Mucosa of descending colon (tissue), 3 donors: ENCODE measurements at regions not wholly inside any gene's neighbourhood (a gene's known extent, or its start where the extent isn't known, plus 50 kb on each side); places are given as distances from the start of the nearest gene placed in this dataset.

Source experiments
- ATAC-seq: fragments of 200-7000 bp; cut with Tn5 transposase; one replicate; pipeline ENCODE4 v1.9.1; 2020; ENCODE audit warnings: mild to moderate bottlenecking, moderate library complexity
- DNase-seq, 3 donors: peaks; one replicate each; pipeline ENCODE4 v3.0.0-alpha.2; 2020
- H3K36me3 ChIP-seq: fragments of 200-600 bp; one replicate; pipeline ENCODE4 v1.8.0; 2021; ENCODE audit warnings: low read depth, mild to moderate bottlenecking
- H3K4me1 ChIP-seq: fragments of 200-600 bp; one replicate; pipeline ENCODE4 v1.8.0; 2021; ENCODE audit warnings: low read depth, mild to moderate bottlenecking
- H3K4me3 ChIP-seq: fragments of 200-600 bp; one replicate; pipeline ENCODE4 v1.8.0; 2021; ENCODE audit warnings: mild to moderate bottlenecking
- H3K9me3 ChIP-seq: fragments of 200-600 bp; one replicate; pipeline ENCODE4 v1.8.0; 2021; ENCODE audit warnings: mild to moderate bottlenecking
- CTCF ChIP-seq: fragments of 200-600 bp; IDR thresholded peaks from one replicate; pipeline ENCODE4 v1.8.0; 2022; ENCODE audit warnings: antibody characterized with exemption, mild to moderate bottlenecking
- intact Hi-C, 2 donors: fragments of 100-400 bp; cut with DNase I in 1 of 2; cut with micrococcal nuclease in 1 of 2; formaldehyde crosslinking; loops; one replicate each; pipeline versions ENCODE4 v1.11.0 to v1.11.1; 2022; cut with DNase I, micrococcal nuclease
- donor health status: DM: no; HTN: no; CAD: no; lungs with moderate emphysema.
- donor health status: DM: no; HTN: no; CAD: no.
- donor health status: DM: no; HTN: yes; CAD: no.

DNA sequence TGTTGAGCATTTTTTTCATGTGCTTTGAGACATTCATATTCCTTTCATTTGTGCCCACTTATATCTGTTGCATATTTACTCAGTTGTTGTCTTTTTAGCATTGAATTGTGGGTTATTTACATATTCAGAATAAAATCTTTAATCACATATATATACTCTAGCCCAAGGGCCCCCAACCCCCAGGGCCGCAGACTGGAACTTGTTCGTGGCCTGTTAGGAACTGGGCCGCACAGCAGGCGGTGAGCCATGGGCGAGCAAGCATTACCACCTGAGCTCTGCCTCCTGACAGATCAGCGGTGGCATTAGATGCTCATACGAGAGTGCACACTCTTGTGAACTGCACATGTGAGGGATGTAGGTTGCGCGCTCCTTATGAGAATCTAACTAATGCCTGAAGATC lies 480.6 kb downstream of the KCTD8 start:
- no peaks in the 10 kb centered on the region for H3K4me1 ChIP-seq
- intact Hi-C loops, result no loop called here
- ATAC-seq (no peak), DNase-seq (no peak)
- H3K36me3 ChIP-seq, result no peaks in the 10 kb centered on the region
- peaks cover 33% of the 10 kb centered on the region for H3K9me3 ChIP-seq
- no peak for TF ChIP-seq CTCF
- H3K4me3 ChIP-seq, result no peak overlapping the region

- H3K9me3 ChIP-seq, result peaks cover 21% of the 10 kb centered on the region
- intact Hi-C loops, result no loop called here
- DNase-seq, result no peak
- H3K36me3 ChIP-seq, result no peaks in the 10 kb centered on the region
- TF ChIP-seq CTCF, result no peak
- no peak overlapping the region for H3K4me3 ChIP-seq
- ATAC-seq, result no peak
- H3K4me1 ChIP-seq, result no peaks in the 10 kb centered on the region
Measured at GRCh38 chr4:43983610-43984009, 465.0 kb downstream of the KCTD8 start.

- DNase-seq, result no peak
- ATAC-seq, result no peak
- Histone ChIP-seq H3K9me3 (peaks cover 23% of the 10 kb centered on the region), H3K4me1 (no peaks in the 10 kb centered on the region), H3K36me3 (no peaks in the 10 kb centered on the region), H3K4me3 (no peak overlapping the region)
- intact Hi-C loops, result no loop called here
- TF ChIP-seq CTCF, result no peak
Measured at GRCh38 chr4:43987331-43987944, 461.2 kb downstream of the KCTD8 start.

- peaks cover 21% of the 10 kb centered on the region for H3K9me3 ChIP-seq
- intact Hi-C loops, result no loop called here
- no peak for TF ChIP-seq CTCF
- ATAC-seq, result no peak
- no peak for DNase-seq
- no peaks in the 10 kb centered on the region for H3K4me1 ChIP-seq
- H3K4me3 ChIP-seq, result no peak overlapping the region
- no peaks in the 10 kb centered on the region for H3K36me3 ChIP-seq
Measured at GRCh38 chr4:43990551-43990950, 458.1 kb downstream of the KCTD8 start.

DNA sequence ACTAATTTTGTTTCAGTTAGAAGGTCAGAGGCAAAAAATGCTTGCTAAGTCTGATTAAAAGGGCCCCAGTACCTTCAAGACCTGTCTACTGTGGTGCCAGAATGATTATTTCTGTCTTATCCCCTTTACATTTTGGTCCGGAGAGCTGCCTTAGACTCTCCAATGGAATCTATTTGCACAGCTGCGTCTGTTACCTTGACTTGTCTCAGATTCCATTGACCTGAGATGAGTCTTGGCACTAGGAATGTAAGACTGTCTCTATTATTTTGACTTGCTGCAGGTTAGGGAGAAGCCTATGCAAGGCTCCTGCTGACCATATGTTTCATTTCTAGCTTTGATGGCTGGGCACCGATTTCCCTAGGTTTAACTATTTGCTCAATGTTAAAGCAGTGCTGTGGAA lies 457.6 kb downstream of the KCTD8 start:
- DNase-seq, result no peak
- Histone ChIP-seq H3K4me3 (no peak overlapping the region), H3K9me3 (peaks cover 21% of the 10 kb centered on the region), H3K4me1 (no peaks in the 10 kb centered on the region), H3K36me3 (no peaks in the 10 kb centered on the region)
- TF ChIP-seq CTCF, result no peak
- intact Hi-C loops, result no loop called here
- no peak for ATAC-seq

DNA sequence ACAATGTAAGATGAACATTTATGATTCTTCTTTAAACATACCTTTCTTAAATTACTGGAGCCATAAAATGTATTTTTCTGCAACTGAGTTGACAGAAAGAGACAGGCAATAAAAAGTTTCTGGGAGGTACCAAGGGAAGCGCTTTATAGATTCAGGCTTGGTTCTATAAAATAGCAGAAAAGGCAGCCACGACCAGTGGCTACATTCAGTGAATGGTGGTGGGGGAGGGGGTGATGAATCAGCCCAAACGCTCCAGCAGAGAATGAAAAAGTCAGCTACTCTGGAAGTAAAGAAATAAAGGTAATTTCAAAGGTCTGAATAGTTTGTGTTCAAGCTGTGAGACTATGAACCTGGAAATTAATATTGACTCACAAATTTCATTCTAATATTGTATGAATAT lies 456.1 kb downstream of the KCTD8 start:
- no peak for ATAC-seq
- peaks cover 10% of the 10 kb centered on the region for H3K9me3 ChIP-seq
- intact Hi-C loops, result no loop called here

More for the DNA sequence above, 456.1 kb downstream of the KCTD8 start:
- H3K36me3 ChIP-seq, result no peaks in the 10 kb centered on the region
- no peak overlapping the region for H3K4me3 ChIP-seq
- H3K4me1 ChIP-seq, result no peaks in the 10 kb centered on the region
- no peak for DNase-seq
- TF ChIP-seq CTCF, result no peak
